Immature natural killer cell (primary cell): ENCODE measurements at regions not wholly inside any gene's neighbourhood (a gene's known extent, or its start where the extent isn't known, plus 50 kb on each side); places are given as distances from the start of the nearest gene placed in this dataset.

Experiments used
- DNase-seq, 3 donors: peaks; one replicate each; pipeline ENCODE4 v3.0.0; 2022; ENCODE audit warnings: mixed read lengths in 1 of 3
- H3K27ac Mint-ChIP-seq, 6 donors: one replicate each; pipeline ENCODE4 v1.8.0; 2020; ENCODE audit warnings: mixed read lengths in 6 of 6, mild to moderate bottlenecking in 5 of 6, inconsistent platforms in 4 of 6, moderate library complexity in 3 of 6
- H3K27me3 Mint-ChIP-seq, 3 donors: one replicate each; pipeline ENCODE4 v1.8.0; 2020 to 2021; ENCODE audit warnings: low read depth in 3 of 3, mild to moderate bottlenecking in 3 of 3, mixed read lengths in 3 of 3, moderate library complexity in 3 of 3, inconsistent platforms in 1 of 3
- H3K36me3 Mint-ChIP-seq, 3 donors: one replicate each; pipeline ENCODE4 v1.8.0; 2020; ENCODE audit warnings: mixed read lengths in 3 of 3, inconsistent platforms in 2 of 3, mild to moderate bottlenecking in 2 of 3
- H3K4me1 Mint-ChIP-seq, 2 donors: one replicate each; pipeline ENCODE4 v1.8.0; 2020; ENCODE audit warnings: inconsistent platforms in 2 of 2, mild to moderate bottlenecking in 2 of 2, mixed read lengths in 2 of 2, moderate library complexity in 1 of 2
- H3K4me3 Mint-ChIP-seq, 5 donors: one replicate each; pipeline ENCODE4 v1.8.0; 2020; ENCODE audit warnings: mild to moderate bottlenecking in 5 of 5, mixed read lengths in 5 of 5, inconsistent platforms in 3 of 5, moderate library complexity in 3 of 5
- H3K9me3 Mint-ChIP-seq, 6 donors: one replicate each; pipeline ENCODE4 v1.8.0; 2020; ENCODE audit warnings: mild to moderate bottlenecking in 6 of 6, mixed read lengths in 6 of 6, inconsistent platforms in 4 of 6, moderate library complexity in 3 of 6

DNA sequence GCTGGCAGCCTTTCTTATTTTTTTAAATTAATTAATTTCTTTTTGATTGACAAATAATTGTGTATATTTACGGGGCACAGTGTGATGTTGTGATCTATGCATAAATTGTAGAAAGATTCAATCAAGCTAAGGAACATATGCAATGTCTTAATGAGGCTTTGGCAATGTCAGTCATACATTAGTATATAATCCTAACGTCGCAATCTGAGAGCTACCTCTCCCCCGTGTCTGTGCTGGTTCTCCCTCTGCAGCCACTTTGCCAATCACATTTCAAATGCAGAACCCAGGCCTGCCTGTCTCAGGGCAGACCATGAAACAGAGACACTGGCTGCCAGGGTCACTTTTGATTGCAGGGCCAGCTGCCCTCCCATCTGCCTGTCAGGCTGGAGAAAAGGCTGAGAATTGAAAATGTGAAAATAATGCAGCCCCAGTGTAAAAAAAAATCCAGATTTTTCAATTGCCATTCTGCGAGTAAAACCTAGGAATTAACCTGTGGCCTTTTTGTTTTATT, 56.3 kb downstream of the SLC24A2 start:
- Mint-ChIP-seq H3K4me3 (no peak overlapping the region), H3K27me3 (peaks cover 0 to 4% (median 0%) of the 10 kb centered on the region in 3 donors), H3K9me3 (peaks cover 0 to 5% (median 0%) of the 10 kb centered on the region in 6 donors), H3K27ac (no peak overlapping the region), H3K4me1 (no peaks in the 10 kb centered on the region), H3K36me3 (no peaks in the 10 kb centered on the region)
- no peak for DNase-seq

DNA sequence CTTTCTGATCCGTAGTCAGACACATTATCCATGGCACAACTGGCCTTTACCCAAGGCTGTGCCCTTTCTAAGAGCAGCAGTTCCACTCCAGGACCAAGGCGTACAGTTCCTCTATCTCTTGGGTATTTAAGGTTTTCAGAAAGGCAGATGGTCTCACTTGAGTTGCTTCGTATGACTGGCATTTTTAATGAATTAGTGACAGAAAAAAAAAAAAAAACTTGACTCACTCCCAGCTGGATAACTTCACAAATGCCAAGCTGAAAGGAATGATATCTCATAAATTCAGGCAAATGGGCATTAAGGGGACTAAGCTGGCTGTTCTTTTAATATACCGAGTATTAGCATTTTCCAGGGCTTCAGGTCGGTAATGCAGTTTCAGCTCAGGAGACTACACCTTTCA, 60.7 kb downstream of the SLC24A2 start:
- Mint-ChIP-seq H3K27me3 (peaks cover 0 to 2% (median 0%) of the 10 kb centered on the region in 3 donors), H3K36me3 (no peaks in the 10 kb centered on the region), H3K27ac (no peak overlapping the region), H3K4me3 (no peak overlapping the region), H3K4me1 (no peaks in the 10 kb centered on the region), H3K9me3 (no peaks in the 10 kb centered on the region)
- no peak for DNase-seq

DNA sequence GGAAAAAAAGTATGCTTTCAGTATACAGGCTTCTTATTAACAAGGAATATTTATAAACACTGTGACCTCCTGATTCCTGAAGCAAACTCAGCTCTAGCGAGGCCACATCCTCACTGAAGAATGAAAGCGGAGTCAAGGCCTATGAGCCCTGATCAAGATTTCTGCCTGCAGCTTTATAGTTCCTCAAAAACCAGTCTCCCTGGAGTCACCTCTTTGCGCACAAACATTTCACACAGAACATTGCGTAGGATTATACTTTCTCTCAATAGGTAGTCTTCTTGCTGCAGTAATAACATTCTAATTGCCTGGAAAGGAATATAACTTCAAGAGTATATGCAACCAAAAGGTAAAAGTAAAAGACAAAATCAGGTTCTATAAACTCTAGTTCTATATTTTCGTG, 62.9 kb downstream of the SLC24A2 start:
- H3K9me3 Mint-ChIP-seq: no peaks in the 10 kb centered on the region
- H3K4me1 Mint-ChIP-seq: no peaks in the 10 kb centered on the region
- no peak overlapping the region for H3K27ac Mint-ChIP-seq
- no peak overlapping the region for H3K4me3 Mint-ChIP-seq
- DNase-seq: no peak
- H3K27me3 Mint-ChIP-seq: peaks cover 0 to 6% (median 0%) of the 10 kb centered on the region in 3 donors
- H3K36me3 Mint-ChIP-seq: no peaks in the 10 kb centered on the region

DNA sequence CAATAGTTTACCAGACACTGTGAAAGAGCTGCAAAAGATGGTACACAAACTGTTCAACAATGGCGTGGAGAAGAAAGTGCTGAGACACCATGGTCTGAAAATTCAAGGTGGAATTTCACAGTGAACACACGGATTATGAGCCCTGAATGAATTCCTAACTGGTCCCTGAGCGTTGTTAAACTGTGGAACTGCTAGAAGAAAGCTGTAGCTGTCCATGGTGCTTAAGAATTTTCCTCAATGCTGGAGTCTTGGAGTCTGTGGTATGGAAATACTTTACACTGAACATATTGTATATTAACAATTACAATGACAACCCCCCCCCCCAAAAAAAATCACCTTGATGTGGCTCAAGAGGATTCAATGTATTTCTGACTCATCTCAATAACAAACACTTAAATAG, 68.5 kb downstream of the SLC24A2 start:
- Mint-ChIP-seq H3K4me3 (no peak overlapping the region), H3K36me3 (no peaks in the 10 kb centered on the region), H3K27ac (no peak overlapping the region), H3K9me3 (peaks cover 0 to 6% (median 2%) of the 10 kb centered on the region in 6 donors), H3K27me3 (peaks cover 2 to 13% (median 8%) of the 10 kb centered on the region in 3 donors), H3K4me1 (no peaks in the 10 kb centered on the region)
- DNase-seq: no peak

DNA sequence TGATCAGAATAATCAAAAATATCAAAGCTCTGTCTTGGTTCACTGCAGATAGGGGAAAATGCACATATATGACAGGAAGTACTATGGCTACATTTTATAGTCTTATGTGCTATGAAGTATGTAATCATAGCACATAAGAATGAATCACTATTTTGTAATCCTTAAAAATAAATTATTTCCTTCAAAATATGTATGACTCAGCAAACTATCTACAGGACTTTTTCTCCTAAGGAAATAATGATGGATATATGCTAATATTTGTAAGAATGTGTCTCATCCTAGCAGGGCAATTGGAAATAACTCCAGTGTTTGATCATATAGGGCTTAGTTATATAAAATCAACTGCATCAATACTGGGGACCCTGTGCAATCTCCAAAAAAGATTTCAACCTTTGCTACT, 85.1 kb downstream of the SLC24A2 start:
- no peaks in the 10 kb centered on the region for H3K4me1 Mint-ChIP-seq
- no peak for DNase-seq
- H3K27ac Mint-ChIP-seq: no peak overlapping the region
- H3K27me3 Mint-ChIP-seq: peaks cover 0 to 3% (median 3%) of the 10 kb centered on the region in 3 donors
- no peaks in the 10 kb centered on the region for H3K36me3 Mint-ChIP-seq
- peaks cover 0 to 5% (median 0%) of the 10 kb centered on the region in 6 donors for H3K9me3 Mint-ChIP-seq
- H3K4me3 Mint-ChIP-seq: no peak overlapping the region

DNA sequence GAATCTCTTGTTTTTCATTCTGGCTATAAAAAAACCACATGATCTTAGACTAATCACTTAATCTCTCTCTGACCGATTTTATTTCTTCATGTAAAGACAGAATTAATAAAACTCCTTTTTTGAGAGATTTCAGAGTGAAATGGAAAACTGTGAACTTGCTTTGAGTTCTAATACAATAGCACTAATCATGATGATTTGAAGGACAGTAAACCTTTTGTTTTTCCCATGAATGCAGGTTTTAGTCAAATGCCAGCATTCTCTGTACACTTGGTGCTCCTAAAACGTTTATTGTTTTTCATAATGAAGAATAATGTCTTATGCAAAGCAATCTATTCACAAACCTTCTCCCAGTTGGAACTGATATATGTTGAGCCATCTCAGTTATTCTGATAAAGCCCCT, 86.8 kb downstream of the SLC24A2 start:
- peaks cover 0 to 5% (median 0%) of the 10 kb centered on the region in 6 donors for H3K9me3 Mint-ChIP-seq
- DNase-seq: no peak
- no peaks in the 10 kb centered on the region for H3K4me1 Mint-ChIP-seq
- H3K27me3 Mint-ChIP-seq: peaks cover 0 to 3% (median 3%) of the 10 kb centered on the region in 3 donors
- no peak overlapping the region for H3K4me3 Mint-ChIP-seq
- no peak overlapping the region for H3K27ac Mint-ChIP-seq
- no peaks in the 10 kb centered on the region for H3K36me3 Mint-ChIP-seq

DNA sequence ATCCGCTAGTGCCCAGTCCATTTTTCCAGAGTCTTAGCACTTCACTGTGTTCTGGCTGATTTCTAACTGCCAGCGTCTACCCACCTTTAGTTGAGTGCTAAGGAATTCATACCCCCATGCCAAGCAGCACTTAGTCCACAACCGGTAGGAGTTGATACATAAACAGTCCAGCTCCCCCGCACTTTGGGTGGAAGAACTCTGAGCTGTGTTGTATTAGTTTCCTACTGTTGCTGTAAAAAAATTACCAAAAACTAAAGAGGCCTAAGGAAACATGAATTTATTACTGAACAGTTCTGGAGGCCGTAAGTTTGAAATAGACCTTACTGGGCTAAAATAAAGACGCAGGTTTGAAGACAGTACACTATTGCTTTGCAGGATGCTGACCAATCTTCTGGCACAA, 87.6 kb downstream of the SLC24A2 start:
- Mint-ChIP-seq H3K27ac (no peak overlapping the region), H3K4me1 (no peaks in the 10 kb centered on the region), H3K9me3 (peaks cover 0 to 5% (median 0%) of the 10 kb centered on the region in 6 donors), H3K4me3 (no peak overlapping the region), H3K27me3 (peaks cover 0 to 3% (median 3%) of the 10 kb centered on the region in 3 donors), H3K36me3 (no peaks in the 10 kb centered on the region)
- DNase-seq: no peak

DNA sequence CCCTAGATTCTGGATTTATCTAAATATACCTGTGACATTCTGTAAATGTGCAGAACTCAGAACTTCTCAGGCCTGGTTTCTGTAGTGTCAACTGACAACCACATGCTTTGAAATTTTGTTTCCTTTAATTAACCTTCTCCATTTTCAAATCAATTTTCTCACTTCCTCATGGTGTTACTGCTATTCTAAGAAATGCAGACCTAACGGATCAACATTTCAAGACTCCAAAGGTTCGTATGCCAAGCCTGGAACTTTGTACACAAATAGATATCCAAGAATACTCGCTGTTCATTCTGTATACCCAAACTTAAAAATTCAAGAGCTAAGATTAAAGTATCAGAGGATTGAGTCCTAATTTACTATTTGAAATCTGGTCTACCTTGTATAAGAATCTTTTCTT, 88.1 kb downstream of the SLC24A2 start:
- Mint-ChIP-seq H3K4me3 (no peak overlapping the region), H3K27me3 (peaks cover 0 to 3% (median 3%) of the 10 kb centered on the region in 3 donors), H3K36me3 (no peaks in the 10 kb centered on the region), H3K9me3 (peaks cover 0 to 5% (median 0%) of the 10 kb centered on the region in 6 donors), H3K27ac (no peak overlapping the region), H3K4me1 (no peaks in the 10 kb centered on the region)
- no peak for DNase-seq

DNA sequence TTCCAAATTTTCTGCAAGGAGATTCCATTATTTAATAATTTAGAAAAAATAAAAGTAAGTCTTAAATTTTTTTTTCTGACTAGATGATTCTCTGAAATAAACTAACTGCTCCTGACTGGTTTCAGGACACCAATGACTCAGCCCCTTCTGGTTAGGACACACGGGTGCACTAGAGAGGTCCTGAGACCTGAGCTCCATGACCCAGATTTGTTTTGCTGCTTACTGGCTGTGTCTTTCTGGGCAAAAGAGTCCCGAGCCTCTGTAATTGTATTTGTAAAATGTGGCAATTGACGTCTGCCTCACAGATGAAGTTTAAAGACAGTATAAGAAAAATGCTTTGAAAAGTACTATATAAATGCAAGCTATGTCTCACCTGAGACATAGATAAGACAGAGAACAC, 89.1 kb downstream of the SLC24A2 start:
- H3K4me3 Mint-ChIP-seq: no peak overlapping the region
- H3K36me3 Mint-ChIP-seq: no peaks in the 10 kb centered on the region
- DNase-seq: no peak
- H3K27me3 Mint-ChIP-seq: peaks cover 0 to 3% (median 2%) of the 10 kb centered on the region in 3 donors
- no peak overlapping the region for H3K27ac Mint-ChIP-seq
- H3K9me3 Mint-ChIP-seq: peaks cover 0 to 5% (median 0%) of the 10 kb centered on the region in 6 donors
- no peaks in the 10 kb centered on the region for H3K4me1 Mint-ChIP-seq

DNA sequence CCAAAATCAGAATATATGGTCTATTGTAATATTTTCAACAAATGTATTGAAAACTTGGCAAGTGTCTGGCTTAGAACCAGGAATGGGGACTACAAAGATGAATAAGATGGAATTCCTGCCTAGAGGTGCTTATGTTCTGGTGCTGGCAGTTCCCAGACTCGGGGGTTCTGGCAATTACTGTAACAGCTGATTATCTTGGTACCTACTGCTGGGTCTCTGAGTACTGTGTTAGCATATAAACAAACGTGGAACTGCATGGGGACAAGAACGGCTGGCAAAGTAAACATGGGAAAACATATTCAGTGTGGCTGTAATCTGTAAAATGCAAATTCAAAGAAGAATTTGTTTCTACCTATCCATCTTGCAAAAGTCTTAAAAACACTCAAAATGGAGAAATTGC, 89.9 kb downstream of the SLC24A2 start:
- Mint-ChIP-seq H3K27me3 (peaks cover 0 to 3% (median 2%) of the 10 kb centered on the region in 3 donors), H3K27ac (no peak overlapping the region), H3K9me3 (peaks cover 0 to 5% (median 0%) of the 10 kb centered on the region in 6 donors), H3K36me3 (no peaks in the 10 kb centered on the region), H3K4me1 (no peaks in the 10 kb centered on the region), H3K4me3 (no peak overlapping the region)
- DNase-seq: no peak

DNA sequence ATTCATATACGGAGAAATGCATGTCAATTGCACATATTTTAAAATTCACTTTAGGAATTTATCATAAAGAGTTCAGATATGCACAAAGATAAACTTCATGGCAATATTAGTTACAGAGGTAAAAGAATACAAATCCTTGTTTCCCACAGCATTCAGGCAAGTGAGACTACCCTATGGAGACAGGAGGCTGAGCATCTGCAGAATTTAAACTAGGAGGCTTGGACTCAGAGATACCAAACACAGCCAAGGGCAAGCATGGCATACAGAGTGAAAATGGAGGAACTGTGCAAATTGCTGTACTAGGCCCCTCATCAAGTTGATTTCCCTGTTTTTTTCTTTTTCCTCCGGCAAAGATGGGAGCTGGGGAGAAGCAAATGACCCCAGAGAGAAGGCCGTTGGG, 94.2 kb downstream of the SLC24A2 start:
- no peak for DNase-seq

DNA sequence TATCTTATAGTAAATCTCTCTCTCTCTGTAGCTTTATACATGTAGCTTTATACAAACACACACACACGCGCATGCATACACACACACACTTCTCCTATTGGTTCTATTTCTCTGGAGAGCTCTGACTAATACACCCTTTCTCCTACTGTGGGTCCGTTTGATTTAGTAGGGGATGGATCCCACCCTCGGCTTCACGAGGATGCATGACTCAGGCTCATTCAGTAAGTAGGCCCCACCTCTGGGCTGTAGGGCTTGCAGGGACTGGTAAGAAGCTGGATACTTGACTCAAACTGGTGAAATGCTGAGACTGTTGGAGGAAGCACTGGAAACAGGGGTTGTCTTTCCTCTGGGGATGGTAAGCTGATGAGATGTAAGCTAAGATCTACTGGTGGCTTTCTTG, 98.7 kb downstream of the SLC24A2 start:
- Mint-ChIP-seq H3K9me3 (peaks cover 0 to 8% (median 4%) of the 10 kb centered on the region in 6 donors), H3K4me3 (no peak overlapping the region), H3K36me3 (no peaks in the 10 kb centered on the region), H3K4me1 (no peaks in the 10 kb centered on the region), H3K27ac (no peak overlapping the region), H3K27me3 (peaks cover 0 to 3% (median 0%) of the 10 kb centered on the region in 3 donors)
- no peak for DNase-seq

More for the DNA sequence above, 94.2 kb downstream of the SLC24A2 start:
- Mint-ChIP-seq H3K36me3 (no peaks in the 10 kb centered on the region), H3K4me3 (no peak overlapping the region), H3K4me1 (no peaks in the 10 kb centered on the region), H3K27ac (no peak overlapping the region), H3K9me3 (peaks cover 0 to 3% (median 0%) of the 10 kb centered on the region in 6 donors), H3K27me3 (no peaks in the 10 kb centered on the region)

DNA sequence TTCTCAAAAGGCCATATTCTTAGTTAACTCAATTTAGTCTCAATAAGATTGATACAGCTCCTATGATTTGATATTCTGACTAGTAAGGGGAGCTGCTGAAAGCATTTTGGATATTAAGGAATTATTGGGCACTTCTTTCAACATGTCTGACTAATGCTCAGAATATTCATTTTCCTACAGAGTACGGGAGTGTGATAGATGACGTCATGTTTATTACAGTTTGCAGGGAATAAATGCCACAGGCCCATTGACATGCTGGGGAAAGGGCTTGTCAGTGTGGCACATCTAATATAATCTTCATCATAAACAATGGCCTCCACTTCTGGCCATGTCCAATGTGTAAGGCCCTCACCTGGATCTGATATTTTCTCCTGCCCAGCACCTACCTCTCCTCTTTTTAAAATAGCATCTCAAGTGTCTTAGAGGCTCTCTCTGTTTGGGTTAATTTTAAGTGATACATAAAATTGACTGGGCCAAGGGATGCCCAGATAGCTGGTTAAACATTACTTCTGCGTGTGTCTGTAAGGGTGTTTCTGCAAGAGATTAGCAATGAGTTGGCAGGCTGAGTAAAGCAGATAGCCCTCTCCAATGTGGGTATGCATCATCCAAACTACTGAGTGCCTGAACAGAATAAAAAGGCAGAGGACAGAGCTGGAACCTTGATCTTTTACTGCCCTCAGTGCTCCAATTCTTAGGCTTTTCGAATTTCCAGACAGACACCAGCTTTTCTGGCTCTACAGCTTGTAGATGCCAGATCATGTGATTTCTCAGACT, 99.3 kb downstream of the SLC24A2 start:
- H3K27ac Mint-ChIP-seq: no peak overlapping the region
- H3K27me3 Mint-ChIP-seq: peaks cover 0 to 3% (median 0%) of the 10 kb centered on the region in 3 donors
- H3K4me1 Mint-ChIP-seq: no peaks in the 10 kb centered on the region
- H3K4me3 Mint-ChIP-seq: no peak overlapping the region
- DNase-seq: no peak
- H3K9me3 Mint-ChIP-seq: peaks cover 0 to 8% (median 5%) of the 10 kb centered on the region in 6 donors
- H3K36me3 Mint-ChIP-seq: no peaks in the 10 kb centered on the region

DNA sequence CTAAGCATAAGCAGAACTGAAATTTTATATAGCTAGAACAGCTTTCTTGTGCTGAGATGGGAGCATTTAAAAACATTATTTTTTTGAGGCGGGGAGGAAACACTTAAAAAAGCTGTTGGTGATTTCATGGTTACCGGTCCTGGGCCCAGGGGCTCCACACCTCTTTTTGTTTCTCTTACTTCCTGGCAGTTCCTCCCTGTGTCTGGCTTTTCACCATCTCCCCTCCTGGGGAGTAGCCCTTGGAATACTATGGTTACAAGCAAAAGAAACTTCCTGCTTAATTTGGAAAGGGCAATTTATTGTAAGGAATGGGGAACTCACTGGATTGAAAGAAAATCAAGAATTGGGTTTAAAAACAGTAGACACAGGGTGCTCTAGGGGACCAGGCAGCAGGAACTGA, 105.1 kb downstream of the SLC24A2 start:
- Mint-ChIP-seq H3K27ac (no peak overlapping the region), H3K9me3 (peaks cover 1 to 13% (median 6%) of the 10 kb centered on the region in 6 donors), H3K4me3 (no peak overlapping the region), H3K36me3 (no peaks in the 10 kb centered on the region), H3K4me1 (no peaks in the 10 kb centered on the region), H3K27me3 (peaks cover 0 to 5% (median 3%) of the 10 kb centered on the region in 3 donors)
- no peak for DNase-seq
